Muscle of leg (tissue), 3 donors: ENCODE measurements at regions not wholly inside any gene's neighbourhood (a gene's known extent, or its start where the extent isn't known, plus 50 kb on each side); places are given as distances from the start of the nearest gene placed in this dataset.

Source experiments
- DNase-seq: peaks from one replicate; pipeline ENCODE4 v3.0.0; 2013
- H3K27ac ChIP-seq: one replicate; pipeline ENCODE4 v1.5.1; 2013; ENCODE audit warnings: mild to moderate bottlenecking, low read length, control low read depth
- H3K27me3 ChIP-seq: one replicate; pipeline ENCODE4 v1.6.1; 2013; ENCODE audit warnings: low read length; ENCODE audit not compliant: control insufficient read depth, insufficient read depth
- H3K36me3 ChIP-seq: one replicate; pipeline ENCODE4 v1.6.1; 2013; ENCODE audit warnings: low read length; ENCODE audit not compliant: control insufficient read depth, insufficient read depth
- H3K4me1 ChIP-seq: one replicate; pipeline ENCODE4 v1.6.1; 2013; ENCODE audit warnings: low read length; ENCODE audit not compliant: control insufficient read depth, insufficient read depth
- H3K4me3 ChIP-seq: one replicate; pipeline ENCODE4 v1.5.1; 2013; ENCODE audit warnings: low read length, control low read depth
- H3K9me3 ChIP-seq: replicated peaks from 2 replicates; pipeline ENCODE4 v1.6.1; 2013; ENCODE audit warnings: low read depth, low read length; ENCODE audit not compliant: control insufficient read depth
- WGBS: methylation state at CpG from one replicate; pipeline ENCODE4 v1.1.5; 2013; ENCODE audit warnings: missing lambda C conversion rate; ENCODE audit not compliant: insufficient coverage; 5-methylcytosine and 5-hydroxymethylcytosine counted together

DNA sequence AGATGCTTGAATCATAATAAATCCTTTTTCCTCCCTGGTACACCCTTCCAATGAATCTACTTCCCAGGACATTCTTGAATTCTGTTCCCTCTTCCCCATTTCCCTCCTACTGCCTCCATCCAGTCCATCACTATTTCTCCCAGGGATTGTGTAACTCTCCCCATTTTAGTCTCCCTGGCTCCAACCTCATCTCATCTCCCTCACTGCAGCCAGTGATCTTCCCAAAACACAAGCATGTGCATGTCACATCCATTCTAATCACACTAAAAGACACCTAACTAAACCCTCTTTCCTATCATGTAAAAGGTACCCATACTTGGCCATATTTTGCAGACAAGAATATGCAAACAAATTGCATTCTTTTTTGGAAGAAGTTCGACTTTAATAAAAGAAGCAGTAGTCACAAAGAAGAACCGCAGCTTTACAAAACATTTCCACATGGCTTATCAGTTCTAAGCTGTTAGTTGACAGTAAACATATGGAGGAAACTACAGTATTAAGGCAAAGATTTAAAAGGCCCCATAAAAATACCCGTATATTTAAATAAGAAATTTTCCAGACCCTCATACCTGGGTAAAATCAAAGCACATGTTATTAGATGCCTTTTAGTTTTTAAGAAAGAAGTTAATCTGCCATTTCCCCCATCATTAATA lies 111.0 kb downstream of the KCTD12 start:
- H3K9me3 ChIP-seq, result no peaks in the 10 kb centered on the region
- H3K36me3 ChIP-seq, result no peaks in the 10 kb centered on the region
- peak overlapping the region; percentile 37 for H3K27ac ChIP-seq
- no peaks in the 10 kb centered on the region for H3K27me3 ChIP-seq
- DNase-seq, result peak; percentile 40
- no peak overlapping the region for H3K4me3 ChIP-seq
- no CpG with 5 or more reads among the region's 3 CpGs for WGBS
- peaks cover 9% of the 10 kb centered on the region for H3K4me1 ChIP-seq

DNA sequence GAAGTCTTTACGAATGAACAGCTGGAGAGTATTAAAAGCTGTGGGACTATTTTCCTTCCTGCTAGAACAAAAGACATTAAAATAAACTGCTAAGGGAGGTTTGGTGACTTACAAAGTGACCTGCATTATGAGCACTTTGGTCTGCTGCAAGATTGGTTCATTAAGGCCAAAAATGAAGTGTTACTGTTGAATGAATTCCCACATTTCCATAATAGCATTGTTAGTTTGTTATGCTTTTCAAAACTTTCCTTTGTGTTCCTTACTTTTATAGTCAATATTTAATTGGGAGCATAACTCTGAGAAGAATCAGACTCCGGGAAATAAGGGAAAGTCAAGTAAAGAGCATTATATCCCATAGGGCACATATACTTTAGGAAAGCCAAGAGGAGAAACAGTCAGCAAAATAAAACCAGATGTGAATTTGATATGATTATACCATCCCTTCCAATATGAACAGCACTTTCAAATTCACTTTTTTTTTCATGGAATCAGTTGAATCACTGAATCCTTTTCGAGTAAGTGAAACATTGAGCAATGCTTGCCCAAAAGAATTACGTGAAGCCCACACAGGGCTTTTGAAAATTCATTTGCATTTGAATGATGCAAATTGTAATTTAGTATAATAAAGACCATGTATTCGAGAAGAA lies 112.6 kb downstream of the KCTD12 start:
- no peak overlapping the region for H3K4me3 ChIP-seq
- DNase-seq, result peak; percentile 98
- no peaks in the 10 kb centered on the region for H3K27me3 ChIP-seq
- H3K4me1 ChIP-seq, result peaks cover 13% of the 10 kb centered on the region
- no peaks in the 10 kb centered on the region for H3K36me3 ChIP-seq
- no peaks in the 10 kb centered on the region for H3K9me3 ChIP-seq
- no CpG with 5 or more reads among the region's 5 CpGs for WGBS
- H3K27ac ChIP-seq, result peak overlapping the region; percentile 80

DNA sequence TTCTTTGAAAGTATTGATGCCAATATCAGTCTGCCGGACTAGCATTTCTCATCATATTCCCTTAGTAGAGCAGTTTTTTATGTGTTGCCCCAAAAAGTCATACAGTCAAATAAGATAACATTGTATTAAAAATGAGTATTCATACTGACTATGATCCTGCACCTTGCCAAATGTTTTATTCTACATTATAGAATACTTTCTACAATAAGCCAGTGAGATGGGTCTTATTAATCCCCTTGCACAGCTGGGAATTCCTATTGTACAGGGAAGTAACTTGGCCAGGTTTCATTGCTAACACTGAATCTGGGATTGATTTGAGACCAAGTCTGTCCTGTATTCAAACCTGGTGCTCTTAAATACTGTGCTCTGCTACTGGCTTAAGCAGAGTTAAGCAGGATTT lies 114.0 kb downstream of the KCTD12 start:
- Histone ChIP-seq H3K36me3 (no peaks in the 10 kb centered on the region), H3K4me3 (no peak overlapping the region), H3K9me3 (no peaks in the 10 kb centered on the region), H3K4me1 (peaks cover 14% of the 10 kb centered on the region), H3K27me3 (no peaks in the 10 kb centered on the region), H3K27ac (peak overlapping the region; percentile 80)
- WGBS, result no CpG with 5 or more reads among the region's 1 CpG
- peak; percentile 70 for DNase-seq

DNA sequence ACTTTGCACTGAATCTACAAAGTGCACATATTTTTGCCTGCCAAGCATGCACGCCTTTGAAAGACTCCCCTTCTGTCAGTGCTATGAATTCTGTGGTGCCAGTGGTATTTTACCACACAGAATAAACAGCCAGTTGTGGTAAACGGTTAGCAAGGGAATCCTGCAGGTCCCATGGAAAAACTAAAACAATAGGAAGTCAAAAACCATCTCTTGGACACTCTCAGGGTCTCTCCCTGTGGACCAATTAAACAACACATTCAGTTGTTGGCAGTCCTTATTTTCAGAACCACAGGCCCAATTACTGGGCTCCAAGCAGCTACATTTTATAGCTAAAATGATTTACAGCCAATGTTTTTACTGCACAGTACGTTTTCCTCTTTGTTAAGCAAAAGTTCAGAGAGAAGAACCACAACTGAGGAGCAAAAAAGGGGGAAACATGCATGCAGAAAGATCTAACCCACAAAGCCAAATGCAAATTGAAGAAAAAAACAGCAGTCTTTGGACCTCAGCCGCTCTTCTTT lies 116.9 kb downstream of the KCTD12 start:
- no CpG with 5 or more reads among the region's 4 CpGs for WGBS
- peak; percentile 78 for DNase-seq
- H3K27me3 ChIP-seq, result no peaks in the 10 kb centered on the region
- no peak overlapping the region for H3K4me3 ChIP-seq
- H3K4me1 ChIP-seq, result peaks cover 17% of the 10 kb centered on the region
- H3K9me3 ChIP-seq, result no peaks in the 10 kb centered on the region
- H3K27ac ChIP-seq, result peak overlapping the region; percentile 7
- no peaks in the 10 kb centered on the region for H3K36me3 ChIP-seq

DNA sequence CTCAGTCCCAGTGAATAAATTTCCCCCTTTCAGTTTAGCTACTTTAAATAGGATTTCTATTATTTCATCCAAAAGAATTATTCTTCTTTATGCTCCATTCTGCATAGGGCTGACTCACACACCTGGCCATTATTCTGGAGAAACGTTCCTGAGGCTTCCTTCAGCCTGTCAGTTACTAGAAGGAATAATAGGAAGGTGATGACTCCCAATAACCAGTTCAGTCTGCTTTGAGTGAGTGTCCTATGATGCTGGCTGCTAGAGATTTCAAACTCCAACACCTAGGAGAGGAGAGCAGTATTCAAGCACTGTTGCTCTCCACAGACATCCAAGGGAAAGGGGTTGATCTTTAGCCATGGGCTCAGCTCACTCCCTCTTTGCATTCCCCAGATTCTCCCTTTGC lies 117.8 kb downstream of the KCTD12 start:
- WGBS, result no CpG with 5 or more reads among the region's 1 CpG
- H3K4me1 ChIP-seq, result peaks cover 17% of the 10 kb centered on the region
- peak; percentile 21 for DNase-seq

DNA sequence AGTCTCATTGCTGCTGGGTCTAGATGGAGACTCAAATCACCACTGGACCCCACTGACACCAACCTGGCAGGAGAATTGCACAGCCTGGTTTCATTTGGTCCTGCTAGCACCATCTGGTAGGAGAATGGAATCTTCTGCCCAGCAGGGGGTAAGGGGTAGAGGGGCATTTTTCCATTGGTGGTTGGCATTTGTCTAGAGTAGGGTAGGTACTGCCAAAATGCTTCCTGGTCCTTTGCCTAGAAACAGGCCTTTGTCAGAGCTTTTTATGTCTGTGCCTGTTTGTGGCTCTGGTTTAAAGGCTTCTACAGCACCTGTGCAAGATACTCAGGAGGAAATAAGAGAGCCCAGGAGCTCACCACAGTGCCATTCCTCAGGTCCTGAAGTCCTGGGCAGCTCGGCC lies 121.3 kb downstream of the KCTD12 start:
- peaks cover 13% of the 10 kb centered on the region for H3K4me1 ChIP-seq
- no peaks in the 10 kb centered on the region for H3K27me3 ChIP-seq
- no peak overlapping the region for H3K4me3 ChIP-seq
- no peaks in the 10 kb centered on the region for H3K9me3 ChIP-seq
- H3K27ac ChIP-seq, result no peak overlapping the region
- DNase-seq, result no peak
- H3K36me3 ChIP-seq, result no peaks in the 10 kb centered on the region
- 83% methylated on average over 1 of the region's 1 CpG for WGBS

More for the DNA sequence above, 117.8 kb downstream of the KCTD12 start:
- H3K27me3 ChIP-seq, result no peaks in the 10 kb centered on the region
- no peaks in the 10 kb centered on the region for H3K36me3 ChIP-seq
- H3K9me3 ChIP-seq, result no peaks in the 10 kb centered on the region
- no peak overlapping the region for H3K4me3 ChIP-seq
- no peak overlapping the region for H3K27ac ChIP-seq

DNA sequence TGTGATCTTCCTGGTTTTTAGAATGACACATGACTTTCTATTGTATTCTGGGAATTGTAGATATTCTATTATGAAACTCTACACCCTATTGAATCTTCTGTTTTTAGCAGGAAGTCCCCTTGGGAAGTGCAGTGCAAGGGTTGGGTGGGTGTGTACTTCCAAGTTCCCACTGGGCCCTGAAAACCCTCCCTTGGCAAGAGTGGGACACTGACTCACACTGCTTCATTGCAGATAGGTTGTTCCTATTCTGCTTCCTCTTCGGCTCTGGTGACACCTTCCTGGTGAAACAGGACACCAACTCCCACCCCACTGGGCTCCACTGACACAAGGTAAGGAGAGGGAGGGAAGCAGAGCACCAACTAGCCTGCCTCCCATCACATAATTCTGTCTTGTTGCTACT lies 121.8 kb downstream of the KCTD12 start:
- DNase-seq, result peak; percentile 76
- no peak overlapping the region for H3K4me3 ChIP-seq

DNA sequence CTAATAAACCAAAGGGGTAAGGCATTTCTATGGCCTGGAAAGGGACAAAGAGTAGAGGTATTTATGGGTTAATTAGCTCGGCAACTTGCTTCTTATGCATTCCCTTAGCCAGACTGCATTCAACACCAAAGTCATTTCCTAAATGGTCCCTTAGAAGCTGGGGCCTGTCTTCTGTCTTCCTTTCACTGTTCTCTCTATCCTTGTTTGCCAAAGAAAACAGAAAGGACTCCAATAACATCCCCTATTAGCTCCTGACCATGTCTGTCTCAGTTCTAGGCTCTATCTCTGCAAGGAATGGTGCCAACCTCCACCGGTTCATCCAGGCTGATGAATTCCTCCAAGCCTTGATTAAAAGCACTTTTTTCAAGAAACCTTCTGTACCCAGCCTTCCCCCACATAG lies 123.5 kb downstream of the KCTD12 start:
- Histone ChIP-seq H3K27ac (no peak overlapping the region), H3K36me3 (no peaks in the 10 kb centered on the region)
- DNase-seq, result peak; percentile 50

More for the DNA sequence above, 121.8 kb downstream of the KCTD12 start:
- Histone ChIP-seq H3K27me3 (no peaks in the 10 kb centered on the region), H3K4me1 (peaks cover 12% of the 10 kb centered on the region), H3K36me3 (no peaks in the 10 kb centered on the region), H3K9me3 (no peaks in the 10 kb centered on the region), H3K27ac (no peak overlapping the region)
- WGBS, result no CpG with 5 or more reads among the region's 1 CpG

DNA sequence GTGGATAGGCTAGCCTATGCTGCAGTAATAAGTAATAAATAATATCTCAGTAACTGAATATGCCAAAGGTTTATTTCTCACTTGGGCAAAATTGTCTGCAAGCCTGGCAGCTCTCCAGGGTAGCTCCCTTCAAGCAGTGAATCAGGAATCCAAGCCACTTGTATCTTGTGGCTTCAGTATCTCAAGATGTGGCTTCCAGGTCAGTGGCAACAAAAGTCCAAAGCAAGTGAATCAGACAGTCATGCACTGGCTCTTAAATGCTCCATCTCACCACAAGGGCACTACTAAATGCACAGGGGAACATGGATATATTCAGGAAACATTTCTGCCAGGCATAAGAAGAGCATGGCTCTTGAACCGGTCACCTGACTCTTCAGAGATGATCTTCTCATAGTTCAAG lies 126.3 kb downstream of the KCTD12 start:
- H3K9me3 ChIP-seq, result no peaks in the 10 kb centered on the region
- no peak for DNase-seq
- WGBS, result no CpG with 5 or more reads among the region's 1 CpG
- no peak overlapping the region for H3K4me3 ChIP-seq
- H3K36me3 ChIP-seq, result no peaks in the 10 kb centered on the region
- no peaks in the 10 kb centered on the region for H3K27me3 ChIP-seq
- H3K4me1 ChIP-seq, result peaks cover 7% of the 10 kb centered on the region
- no peak overlapping the region for H3K27ac ChIP-seq

More for the DNA sequence above, 123.5 kb downstream of the KCTD12 start:
- no peaks in the 10 kb centered on the region for H3K27me3 ChIP-seq
- H3K9me3 ChIP-seq, result no peaks in the 10 kb centered on the region
- 13% methylated on average over 1 of the region's 2 CpGs for WGBS
- H3K4me1 ChIP-seq, result peaks cover 7% of the 10 kb centered on the region
- H3K4me3 ChIP-seq, result no peak overlapping the region

DNA sequence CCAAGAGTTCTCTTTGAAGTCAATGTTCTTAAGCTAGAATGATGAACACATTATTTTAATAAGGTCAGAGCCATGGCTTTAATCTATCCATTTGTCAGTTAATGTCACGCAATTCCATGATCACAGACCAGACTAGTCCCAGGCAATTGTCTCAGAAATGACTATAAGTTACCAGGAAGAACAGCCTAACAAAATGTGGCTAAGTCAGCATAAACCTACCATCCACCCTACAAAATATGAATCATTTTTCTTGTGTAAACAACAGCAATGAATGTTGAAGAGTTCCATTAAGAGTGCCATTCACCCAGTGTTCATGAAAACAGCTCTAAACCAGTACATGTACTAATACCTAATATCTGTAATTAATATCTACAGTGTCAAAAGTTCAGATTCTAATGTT lies 127.5 kb downstream of the KCTD12 start:
- no peak for DNase-seq
- Histone ChIP-seq H3K36me3 (no peaks in the 10 kb centered on the region), H3K4me1 (peaks cover 2% of the 10 kb centered on the region), H3K27me3 (no peaks in the 10 kb centered on the region), H3K27ac (no peak overlapping the region), H3K4me3 (no peak overlapping the region), H3K9me3 (no peaks in the 10 kb centered on the region)
- no CpG with 5 or more reads among the region's 1 CpG for WGBS
